Fibroblast of lung (primary cell): ENCODE measurements at regions not wholly inside any gene's neighbourhood (a gene's known extent, or its start where the extent isn't known, plus 50 kb on each side); places are given as distances from the start of the nearest gene placed in this dataset.

ENCODE experiments used
- CTCF ChIP-seq, 2 donors: IDR thresholded peaks in 1 of 2; conservative IDR thresholded peaks in 1 of 2; 1 replicate in 1 of 2; 2 replicates in 1 of 2; pipeline ENCODE4 v1.5.1; 2011 to 2012; ENCODE audit warnings: low read length in 2 of 2, control low read depth in 1 of 2, inconsistent platforms in 1 of 2, low read depth in 1 of 2, mild to moderate bottlenecking in 1 of 2
- EZH2 ChIP-seq: IDR thresholded peaks from 2 replicates; pipeline ENCODE4 v1.5.1; 2012; ENCODE audit warnings: low read length, control low read depth, mild to moderate bottlenecking; ENCODE audit errors: missing control alignments

GRCh38 chr16:52090080-52090479, 456.9 kb downstream of the TOX3 start:
- TF ChIP-seq CTCF (conservative IDR thresholded peaks at IDR 0.05 in 1 of 2, IDR thresholded peaks at IDR 0.05 in 1 of 2; ENCODE audit: low read depth in 1 of 2, low read length in 2 of 2) (no peak), EZH2 (no peak)
